GM19438 (cell line): ENCODE measurements at regions not wholly inside any gene's neighbourhood (a gene's known extent, or its start where the extent isn't known, plus 50 kb on each side); places are given as distances from the start of the nearest gene placed in this dataset.

Experiments used
- ATAC-seq: cut with Tn5 transposase; IDR thresholded peaks from one replicate; pipeline ENCODE4 v1.9.1; 2021; ENCODE audit warnings: low read depth; ENCODE audit not compliant: unreplicated experiment

DNA sequence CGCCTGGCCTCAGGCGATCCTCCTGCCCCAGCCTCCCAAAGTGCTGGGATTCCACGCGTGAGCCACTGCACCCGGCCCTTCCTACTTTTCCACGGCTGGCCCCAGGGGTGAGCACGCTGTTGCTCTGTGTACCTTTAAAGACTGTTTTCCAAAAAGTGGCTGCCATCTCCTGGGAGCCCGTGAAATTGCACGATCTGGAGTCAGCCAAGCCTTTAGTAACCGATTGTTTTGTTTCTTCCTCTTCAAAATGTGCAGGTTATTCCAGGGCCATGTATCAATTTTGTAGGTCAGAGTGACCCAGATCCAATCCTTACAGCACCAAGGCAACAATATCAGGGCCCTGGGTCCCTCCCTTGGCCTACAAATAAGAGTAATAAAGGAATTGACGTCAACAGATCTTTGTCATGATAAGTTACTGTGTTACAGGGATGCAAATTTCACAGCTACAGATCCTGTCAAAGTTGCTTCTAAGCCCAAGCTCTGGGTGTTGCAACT lies 135.6 kb upstream of the ZNF236 start:
- no peak for ATAC-seq

DNA sequence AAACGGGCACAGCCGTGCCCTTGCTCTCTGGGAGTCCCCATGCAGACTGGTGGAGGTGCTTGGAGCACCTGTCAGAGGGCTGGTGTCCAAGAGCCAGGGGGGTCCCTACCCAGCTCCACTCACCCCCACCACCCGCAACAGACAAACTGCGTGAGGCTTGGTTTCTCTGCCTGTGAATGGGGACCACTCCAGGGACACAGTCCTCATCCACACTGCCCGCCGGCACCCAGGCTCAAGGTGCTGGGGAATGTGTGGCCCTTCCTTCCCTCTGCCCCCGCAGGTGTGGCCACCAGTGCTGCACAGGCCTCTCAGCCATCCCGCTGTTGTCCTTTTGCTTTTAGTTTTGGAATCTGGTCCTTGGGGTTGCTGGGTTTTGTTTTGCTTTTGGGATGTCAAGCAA lies 136.5 kb upstream of the ZNF236 start:
- ATAC-seq, result no peak

DNA sequence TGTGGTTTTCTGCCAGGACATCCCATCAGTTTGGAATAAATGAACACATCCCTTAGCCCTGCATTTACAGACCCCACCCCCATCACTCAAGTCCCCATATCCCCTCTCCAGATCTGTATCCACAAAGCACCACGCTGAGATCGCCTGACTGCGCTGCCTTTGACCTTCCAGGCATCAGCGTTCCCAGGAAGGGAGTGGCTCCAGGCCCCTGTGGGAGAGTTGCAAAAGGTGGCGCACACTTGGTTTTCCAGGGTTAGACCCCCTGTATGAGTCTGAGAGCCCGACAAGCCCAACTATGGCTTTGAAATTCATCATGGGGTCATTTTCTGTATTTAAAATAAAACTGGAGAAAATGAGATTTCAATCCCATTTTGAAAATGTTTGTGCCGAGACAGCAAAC lies 137.0 kb upstream of the ZNF236 start:
- ATAC-seq, result no peak

DNA sequence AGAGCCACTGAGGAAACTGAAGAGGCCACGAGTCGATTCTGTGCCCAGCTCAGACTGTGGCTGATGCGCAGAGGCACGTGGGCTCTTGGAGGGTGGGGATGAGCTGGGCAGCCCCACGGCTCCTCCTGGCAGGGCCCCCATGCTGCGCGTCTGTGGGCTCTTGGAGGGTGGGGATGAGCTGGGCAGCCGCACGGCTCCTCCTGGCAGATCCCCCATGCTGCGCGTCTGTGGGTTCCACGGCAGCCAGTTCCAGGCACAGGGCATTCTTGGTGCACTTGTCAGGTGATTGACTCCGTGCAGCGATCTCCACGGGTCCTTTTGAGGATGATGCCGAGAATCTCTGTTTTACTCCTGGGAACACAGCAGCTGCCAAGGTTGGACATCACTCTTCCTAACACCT lies 138.1 kb upstream of the ZNF236 start:
- ATAC-seq, result no peak

DNA sequence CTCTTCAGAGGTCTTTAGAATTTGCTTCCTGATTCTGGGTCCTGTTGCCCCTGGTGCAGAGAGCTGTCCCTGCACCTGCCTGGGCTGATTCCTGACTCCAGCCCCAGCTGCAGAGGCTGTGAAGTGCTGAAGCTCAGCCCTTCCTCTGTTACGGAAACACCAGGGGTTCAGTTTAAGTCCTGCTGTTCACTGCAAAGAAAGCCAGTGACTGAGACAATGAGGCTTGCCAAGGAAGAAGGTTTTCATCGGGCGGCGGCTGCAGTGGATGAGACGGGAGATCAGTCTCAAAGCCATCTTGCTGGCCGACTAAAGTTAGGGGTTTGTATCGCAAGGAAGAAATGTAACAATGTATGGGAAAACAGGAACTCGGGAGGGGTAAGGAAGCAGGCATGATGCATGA lies 142.4 kb upstream of the ZNF236 start:
- no peak for ATAC-seq

DNA sequence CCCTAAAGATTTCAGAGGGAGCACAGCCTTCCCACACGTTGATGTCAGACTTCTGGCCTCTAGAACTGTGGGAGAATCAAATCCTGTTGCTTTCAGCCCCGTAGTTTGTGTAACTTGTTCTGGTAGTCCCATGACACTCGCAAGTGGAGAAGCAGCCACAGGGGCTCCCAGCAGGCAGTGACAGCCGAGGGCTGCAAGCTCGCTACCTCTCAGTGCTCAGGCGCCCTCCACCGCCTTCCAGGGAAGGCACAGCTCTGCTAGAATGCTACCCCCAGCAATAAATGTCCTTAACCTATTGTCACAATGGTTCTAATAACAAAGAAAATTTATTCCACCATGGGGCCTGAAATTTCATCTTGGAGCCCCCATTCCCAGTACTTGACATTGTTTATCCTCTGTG lies 143.1 kb upstream of the ZNF236 start:
- no peak for ATAC-seq

DNA sequence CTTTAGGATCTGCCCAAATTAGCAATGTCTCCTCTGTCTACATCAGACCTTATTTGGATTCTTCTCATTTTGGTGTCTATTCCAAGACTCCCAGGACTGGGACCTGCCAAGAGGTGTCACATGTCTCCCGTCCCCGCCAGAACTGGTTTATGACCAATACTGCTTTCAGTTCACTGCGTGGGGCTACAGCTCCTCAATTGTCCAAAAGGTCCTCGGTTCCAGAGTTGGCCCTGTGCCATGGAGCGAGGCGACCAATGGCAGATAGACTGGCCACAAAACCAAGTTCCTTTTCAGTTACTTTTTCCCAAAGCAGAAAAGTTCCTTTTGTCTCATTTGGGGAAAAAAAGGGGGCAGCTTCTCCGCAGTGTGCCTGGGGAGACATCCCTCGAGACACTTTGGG lies 144.1 kb upstream of the ZNF236 start:
- no peak for ATAC-seq

DNA sequence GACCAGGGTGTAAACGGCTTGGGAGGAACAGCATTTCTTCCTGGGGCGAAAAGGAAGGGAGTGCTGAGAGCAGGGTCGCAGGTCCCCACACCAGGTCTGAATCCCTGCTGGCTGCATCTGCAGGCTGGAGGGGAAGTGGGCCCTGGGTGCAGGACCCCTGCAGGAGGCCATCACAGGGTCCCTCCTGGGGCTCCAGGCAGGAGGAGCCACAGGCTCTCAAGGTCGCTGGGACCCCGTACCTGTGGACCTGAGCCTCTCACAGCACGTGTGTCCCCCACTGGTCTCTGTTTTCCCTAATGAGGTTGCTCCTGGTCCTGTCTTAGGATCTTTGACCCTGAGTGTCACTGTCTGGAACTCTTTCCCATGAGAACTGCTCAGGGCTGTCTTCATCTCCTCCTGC lies 147.8 kb upstream of the ZNF236 start:
- ATAC-seq, result no peak

DNA sequence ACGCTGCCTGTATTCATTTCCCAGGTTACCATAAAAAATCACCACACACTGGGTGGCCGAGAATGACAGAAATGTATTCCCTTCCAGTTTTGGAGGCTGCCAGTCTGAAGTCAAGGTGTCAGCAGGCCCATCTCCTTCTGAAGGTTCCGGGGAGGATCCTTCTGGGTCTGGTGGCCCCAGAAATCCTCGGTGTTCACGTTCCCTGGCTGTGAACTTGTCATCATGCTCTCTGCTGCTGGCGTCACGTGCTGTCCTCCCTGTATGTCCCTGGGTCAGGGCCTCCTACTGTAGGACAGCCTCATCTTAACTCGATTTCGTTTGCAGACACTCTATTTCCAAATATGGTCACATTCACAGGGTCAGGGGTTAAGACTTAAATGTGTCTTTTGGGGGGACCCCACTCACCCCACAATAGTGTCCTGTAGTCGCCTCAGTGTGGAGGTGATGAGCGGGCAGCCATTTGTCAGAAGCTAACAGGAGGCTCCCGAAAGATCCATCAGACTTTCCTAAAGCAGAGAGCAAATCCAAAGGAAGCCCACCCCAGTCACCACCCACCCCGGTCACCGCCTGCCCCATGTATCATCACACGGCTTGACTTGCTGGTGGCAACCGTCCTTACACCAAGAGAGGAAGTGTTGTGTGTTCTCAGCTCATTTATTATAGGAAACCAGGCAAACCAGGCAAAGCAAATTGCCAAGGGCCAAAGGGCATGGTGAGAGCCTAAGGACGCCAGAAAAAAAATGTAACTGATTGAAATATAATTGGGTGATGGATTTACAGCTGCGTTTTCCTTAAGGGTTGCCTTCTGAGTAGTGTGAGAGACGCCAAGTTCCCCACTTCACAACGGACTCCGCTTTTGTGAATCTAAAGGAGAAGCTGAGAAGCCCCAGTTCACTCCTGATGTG lies 148.8 kb upstream of the ZNF236 start:
- no peak for ATAC-seq

DNA sequence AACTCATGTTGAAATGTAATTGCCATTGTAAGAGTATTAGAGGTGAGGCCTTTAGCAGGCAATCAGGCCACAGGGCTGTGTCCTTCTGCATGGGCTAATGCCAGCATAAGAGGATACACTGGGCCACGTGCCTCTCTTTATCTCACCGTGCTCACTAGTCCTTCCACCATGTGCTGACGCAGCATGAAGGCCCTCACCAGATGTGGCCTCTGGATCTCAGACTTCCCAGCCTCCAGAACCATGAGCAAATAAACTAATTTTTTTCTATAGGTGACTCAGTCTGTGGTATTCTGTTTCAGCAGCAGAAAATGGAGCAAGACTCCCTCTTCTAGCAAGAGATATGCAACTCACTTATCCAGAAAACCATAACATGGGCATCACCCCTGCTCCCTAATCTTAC lies 149.7 kb upstream of the ZNF236 start:
- no peak for ATAC-seq

DNA sequence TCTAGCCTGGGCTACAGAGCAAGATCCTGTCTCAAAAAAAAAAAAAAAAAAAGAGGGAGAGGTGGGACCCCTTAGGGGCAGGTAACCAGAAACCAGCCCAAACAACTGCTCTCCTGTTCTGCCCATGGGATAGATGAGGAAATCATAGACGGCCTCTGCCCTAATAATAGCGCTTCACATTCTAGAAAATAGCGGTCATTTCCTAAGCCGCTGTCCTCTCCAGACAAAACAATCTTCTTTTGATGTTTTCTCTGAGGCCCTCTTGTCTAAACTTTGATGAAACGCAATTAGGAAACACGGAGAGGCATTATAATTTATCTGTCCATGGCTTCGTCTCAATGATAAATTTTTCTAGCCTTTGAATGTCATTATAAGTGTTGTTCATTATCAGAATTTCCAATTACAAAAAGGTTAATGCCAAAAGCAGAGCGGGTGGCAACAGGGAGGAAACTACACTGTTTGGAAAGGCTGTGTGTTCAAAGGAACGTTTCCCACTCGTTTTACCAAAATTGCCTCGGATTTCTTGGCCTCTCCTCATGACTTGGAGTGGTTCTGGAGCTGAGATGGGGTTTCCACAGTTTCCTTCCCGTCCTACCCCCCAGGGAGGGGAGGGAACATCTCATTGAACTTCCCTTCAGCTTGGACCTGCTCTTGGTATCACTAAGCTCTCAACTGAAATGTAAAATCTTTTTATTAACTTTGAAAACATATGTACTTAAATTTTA lies 151.6 kb upstream of the ZNF236 start:
- ATAC-seq, result no peak

DNA sequence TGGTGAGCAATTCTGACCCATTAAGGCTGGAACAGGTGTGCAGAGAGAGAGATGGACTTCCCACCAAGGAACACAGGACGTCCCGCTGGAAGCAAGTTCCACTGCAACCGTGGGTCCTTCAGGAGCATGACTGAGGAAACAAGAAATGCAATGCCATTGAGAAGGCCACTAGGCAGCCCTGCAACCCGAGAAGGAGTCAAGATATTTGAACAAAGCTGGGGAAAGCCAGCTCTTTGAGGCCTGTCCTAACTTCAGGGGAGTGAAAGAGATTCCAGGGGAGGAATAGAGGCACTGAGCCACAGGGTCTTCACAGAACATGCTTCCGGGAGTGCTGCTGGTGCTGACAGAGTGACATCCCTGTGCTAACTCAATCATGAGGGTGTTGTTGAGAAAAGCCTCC lies 153.8 kb upstream of the ZNF236 start:
- no peak for ATAC-seq

DNA sequence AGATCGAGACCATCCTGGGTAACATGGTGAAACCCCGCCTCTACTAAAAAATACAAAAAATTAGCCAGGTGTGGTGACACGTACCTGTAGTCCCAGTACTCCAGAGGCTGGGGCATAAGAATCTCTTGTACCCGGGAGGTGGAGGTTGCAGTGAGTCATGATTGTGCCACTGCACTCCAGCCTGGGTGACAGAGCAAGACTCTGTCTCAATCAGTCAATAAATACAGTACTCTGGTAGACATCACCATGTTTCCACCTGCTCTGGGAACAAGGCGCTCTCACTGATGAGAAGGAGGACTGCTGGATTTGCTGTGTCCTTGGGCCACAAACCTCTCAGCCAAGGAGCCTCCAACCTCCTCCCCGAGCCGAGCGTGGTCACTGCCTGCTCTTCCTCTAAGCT lies 154.2 kb upstream of the ZNF236 start:
- no peak for ATAC-seq

DNA sequence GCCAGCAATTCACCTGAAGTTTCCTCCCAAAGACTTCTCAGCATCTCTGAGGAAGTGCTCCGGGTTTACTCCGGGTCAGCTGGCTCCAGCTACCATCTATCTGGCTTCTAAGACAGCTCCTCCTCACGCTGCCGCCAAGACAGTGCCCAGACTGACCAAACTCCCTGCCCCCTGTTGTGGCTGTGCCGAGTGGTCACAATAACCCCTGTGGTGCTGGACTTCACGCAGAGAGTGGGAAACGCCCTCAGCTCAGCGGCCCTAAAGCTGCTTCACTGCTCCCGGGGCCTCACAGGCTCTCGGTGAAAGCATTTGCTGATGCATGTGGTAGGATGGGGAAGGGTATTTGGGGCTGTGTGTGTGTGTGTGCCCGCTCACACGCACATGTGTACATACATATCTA lies 154.8 kb upstream of the ZNF236 start:
- no peak for ATAC-seq

DNA sequence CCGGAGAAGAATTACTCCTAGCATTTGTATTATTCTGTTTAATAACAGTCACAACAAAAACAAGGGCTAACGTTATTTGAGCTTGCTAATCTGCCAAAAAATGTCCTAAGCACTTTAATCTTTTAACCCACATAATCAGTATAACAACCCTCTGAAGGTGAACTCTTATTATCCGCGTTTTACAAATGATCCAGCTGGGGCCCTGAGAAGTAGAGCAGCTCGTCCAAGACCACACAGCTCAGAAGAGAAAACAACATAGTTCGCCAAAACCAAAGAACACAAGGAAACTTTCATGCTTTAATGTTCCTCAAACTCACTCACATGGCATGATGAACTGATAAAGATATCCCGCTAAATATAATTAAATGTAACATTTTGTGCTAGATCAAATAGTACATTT lies 159.7 kb upstream of the ZNF236 start:
- no peak for ATAC-seq

DNA sequence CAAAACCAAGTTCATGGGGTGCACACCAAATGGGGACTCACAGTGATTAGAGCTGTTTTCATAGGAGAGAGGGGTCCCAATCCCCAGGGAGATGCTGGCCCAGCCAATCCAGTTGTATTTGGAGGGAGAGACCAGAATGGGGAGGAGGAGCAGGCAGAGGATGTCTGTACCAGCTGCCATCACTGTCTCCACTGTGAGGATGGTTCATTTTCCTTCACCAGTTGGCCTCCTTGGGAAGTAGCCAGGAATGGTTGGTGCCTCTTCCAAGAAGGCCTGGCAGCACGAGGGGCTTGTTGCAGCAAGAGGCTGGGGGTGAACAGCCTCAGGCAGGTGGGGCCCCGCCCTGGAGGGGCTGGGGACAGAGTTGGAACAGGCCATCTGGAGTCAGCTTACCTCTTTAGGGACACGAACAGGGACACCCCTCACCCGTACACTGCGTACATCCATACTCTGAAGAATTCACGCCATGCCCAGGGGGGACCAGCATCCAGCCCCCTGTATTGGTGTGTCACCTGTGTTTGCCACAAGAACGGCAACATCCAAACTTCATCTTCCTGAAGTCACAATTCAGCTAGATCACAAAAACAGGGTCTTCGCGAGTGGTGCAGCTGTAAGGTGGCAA lies 161.7 kb upstream of the ZNF236 start:
- no peak for ATAC-seq

DNA sequence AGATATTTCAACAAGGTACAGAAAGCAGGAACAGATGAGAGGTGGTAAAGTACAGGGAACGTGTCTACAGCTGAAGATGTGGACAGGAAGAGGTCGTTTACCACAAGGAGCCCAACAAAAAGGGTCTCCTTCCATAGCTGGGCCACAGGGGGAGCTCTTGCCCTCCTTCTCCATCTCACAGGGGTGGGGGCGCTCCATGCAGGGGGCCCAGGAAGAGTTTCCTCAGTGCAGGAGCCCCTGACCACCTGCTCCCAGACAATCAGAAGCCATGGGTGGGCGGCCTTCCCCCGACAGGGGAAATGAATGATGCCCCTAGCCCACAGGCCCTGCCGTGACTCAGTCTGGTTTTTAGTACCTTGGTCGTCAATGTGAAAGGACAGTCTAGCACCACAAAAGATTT lies 163.6 kb upstream of the ZNF516 start:
- ATAC-seq, result no peak

DNA sequence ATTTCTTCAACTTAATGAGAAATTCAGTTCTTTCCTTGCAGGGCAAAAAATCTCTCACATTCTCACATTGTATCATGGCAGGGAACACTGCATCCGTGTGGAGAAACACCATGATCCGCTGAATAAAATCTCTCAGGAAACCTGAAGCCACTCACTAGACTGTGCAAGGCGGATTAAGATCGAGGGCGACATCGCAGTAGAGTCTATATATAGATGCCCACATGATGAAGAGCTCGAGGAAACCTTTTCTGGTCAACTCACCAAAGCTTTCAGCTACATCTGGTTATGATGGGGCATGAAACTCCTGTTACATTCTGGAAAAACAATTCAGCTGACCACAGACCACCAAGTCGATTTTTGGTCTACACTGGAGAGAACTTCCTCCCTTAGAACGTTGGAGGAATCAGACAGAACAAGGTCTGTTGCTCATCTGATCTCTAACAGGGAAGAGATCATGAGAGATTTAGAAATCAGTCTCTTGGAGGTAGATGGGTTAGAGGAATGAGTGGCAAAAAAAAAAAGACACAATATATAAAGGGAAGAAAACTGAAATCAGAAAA lies 162.9 kb upstream of the ZNF516 start:
- no peak for ATAC-seq

DNA sequence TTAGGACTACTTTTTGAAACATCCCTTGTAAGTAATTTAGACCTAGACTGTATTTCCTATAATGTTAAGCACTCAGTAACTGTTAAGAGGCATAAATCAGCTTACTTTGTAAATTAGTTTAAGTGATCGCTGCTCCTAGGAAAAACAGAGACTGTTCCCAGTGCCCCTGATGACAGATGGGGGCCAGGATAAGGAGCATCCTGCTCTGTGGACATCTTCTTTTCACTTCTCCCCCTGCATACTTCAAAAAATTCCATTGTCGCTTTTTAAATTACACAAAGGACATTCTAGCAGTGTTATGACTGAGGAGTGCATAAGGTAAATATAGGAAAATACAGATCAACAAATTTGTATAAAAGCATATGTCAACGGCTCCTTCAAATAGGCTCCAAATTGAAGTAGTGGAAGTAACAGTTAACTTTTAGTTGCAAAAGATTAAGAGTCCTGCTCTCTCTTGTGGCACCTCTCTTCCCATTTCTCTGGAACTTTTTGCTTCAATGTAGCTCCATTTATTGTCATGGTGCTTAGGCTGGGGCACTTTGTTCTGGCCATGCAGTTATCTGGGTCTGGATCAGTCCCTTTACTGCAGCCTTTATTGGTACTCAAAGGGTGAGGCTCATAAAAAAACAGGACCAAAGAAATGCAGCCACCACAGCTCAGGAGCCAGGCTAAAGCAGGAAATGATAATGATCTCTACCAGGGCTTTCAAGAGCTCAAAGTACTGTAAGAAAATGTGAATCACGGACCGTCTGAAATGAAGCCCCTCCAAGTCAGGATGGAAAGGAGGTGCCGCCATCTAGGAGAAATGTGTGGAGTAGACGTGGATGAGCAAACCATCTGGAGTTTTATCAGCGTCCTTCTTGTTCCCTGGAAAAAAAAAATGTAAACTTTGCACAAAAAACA lies 162.1 kb upstream of the ZNF516 start:
- no peak for ATAC-seq

DNA sequence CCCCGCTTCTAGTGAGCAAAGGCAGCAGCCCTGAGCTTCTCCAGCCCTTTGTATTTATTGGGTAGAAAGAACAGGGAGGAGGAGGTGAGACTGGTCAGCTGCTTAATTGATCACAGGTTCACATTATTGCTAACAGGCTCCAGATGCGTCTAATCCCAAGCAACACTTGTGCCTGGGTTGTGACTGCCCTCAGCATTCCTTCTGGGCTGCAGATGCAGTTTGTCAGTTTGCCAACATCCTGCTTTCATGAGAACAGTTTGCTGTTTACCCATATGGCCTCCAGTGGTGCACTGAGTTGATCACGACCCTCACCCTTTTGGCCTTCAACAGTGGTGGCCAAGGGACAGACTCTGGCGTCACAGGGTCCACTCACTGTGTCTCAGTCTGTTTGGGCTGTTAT lies 159.5 kb upstream of the ZNF516 start:
- ATAC-seq, result no peak
